ENCODE measurements at regions not wholly inside any gene's neighbourhood (a gene's known extent, or its start where the extent isn't known, plus 50 kb on each side); places are given as distances from the start of the nearest gene placed in this dataset.

- DNase-seq = no peak
Observed at GRCh38 chr12:98446682-98447081, 68.7 kb upstream of the TMPO start.

- DNase-seq = no peak
Observed at GRCh38 chr12:98449584-98449983, 65.8 kb upstream of the TMPO start.

GRCh38 chr12:98453070-98453469, 62.3 kb upstream of the TMPO start:
- no peak for DNase-seq

- DNase-seq = no peak
Observed at GRCh38 chr12:98453492-98453891, 61.9 kb upstream of the TMPO start.

GRCh38 chr12:98456041-98456440, 59.3 kb upstream of the TMPO start:
- no peak for DNase-seq

- no peak for DNase-seq
Observed at GRCh38 chr12:98456576-98457573, 58.5 kb upstream of the TMPO start.

GRCh38 chr12:98464190-98464589, 51.2 kb upstream of the TMPO start:
- no peak for DNase-seq

GRCh38 chr12:98465505-98465904, 49.9 kb upstream of the TMPO start:
- no peak for DNase-seq
